ENCODE measurements at regions not wholly inside any gene's neighbourhood (a gene's known extent, or its start where the extent isn't known, plus 50 kb on each side); places are given as distances from the start of the nearest gene placed in this dataset.

GRCh38 chr10:9302140-9302746, 1247.8 kb downstream of the GATA3 start:
- peak in 1 of 2 donors; percentile 8 for TF ChIP-seq CTCF (IDR thresholded peaks at IDR 0.05; ENCODE audit: extremely low read depth in 1 of 2, insufficient read depth in 1 of 2, low read depth in 1 of 2, low read length in 2 of 2)
- no peak for TF ChIP-seq EZH2 (IDR thresholded peaks at IDR 0.05; ENCODE audit: borderline replicate concordance, low read depth, low read length, severe bottlenecking)
- TF ChIP-seq POLR2AphosphoS5 (IDR thresholded peaks at IDR 0.05; ENCODE audit: insufficient read depth, low read depth, low read length), result no peak
- TF ChIP-seq POLR2A (IDR thresholded peaks at IDR 0.05; ENCODE audit: low read depth, low read length), result no peak
- no peak for TF ChIP-seq GATA2 (IDR thresholded peaks at IDR 0.05; ENCODE audit: insufficient read depth, insufficient read length, low read depth, low read length)
- TF ChIP-seq MAX (IDR thresholded peaks at IDR 0.05; ENCODE audit: insufficient read depth, insufficient read length), result no peak
- no peak for TF ChIP-seq JUN (IDR thresholded peaks at IDR 0.05; ENCODE audit: borderline replicate concordance, insufficient read depth, insufficient read length, low read depth)
- TF ChIP-seq MYC (IDR thresholded peaks at IDR 0.05; ENCODE audit: low read depth, low read length), result no peak

Data from endothelial cell of umbilical vein (primary cell).